H1 (cell line): ENCODE measurements at regions not wholly inside any gene's neighbourhood (a gene's known extent, or its start where the extent isn't known, plus 50 kb on each side); places are given as distances from the start of the nearest gene placed in this dataset.

Experiments used
- CBX5 ChIP-seq: fragments of 300-800, 300-1000 bp; sonication (generic); IDR thresholded peaks from 2 replicates; pipeline ENCODE4 v1.7.1; 2016; ENCODE audit warnings: antibody characterized with exemption, low read length, low read depth
- CHD2 ChIP-seq: IDR thresholded peaks from 2 replicates; pipeline ENCODE4 v1.6.1; 2012; ENCODE audit warnings: low read length, improper control_type of control experiment
- EZH2 ChIP-seq: fragments of 200-600 bp; sonication (generic); IDR thresholded peaks from 2 replicates; pipeline ENCODE4 v1.7.1; 2012; ENCODE audit warnings: low read depth, mild to moderate bottlenecking, moderate library complexity, low read length, inconsistent platforms; ENCODE audit not compliant: severe bottlenecking
- JUND ChIP-seq: IDR thresholded peaks from 2 replicates; pipeline ENCODE4 v1.6.1; 2011; ENCODE audit warnings: mild to moderate bottlenecking, improper control_type of control experiment, low read length
- POLR2A ChIP-seq, 2 experiments: IDR thresholded peaks; 1 replicate in 1 of 2; 2 replicates in 1 of 2; pipeline ENCODE4 v1.6.1; 2011; ENCODE audit warnings: low read depth in 2 of 2, low read length in 2 of 2, mild to moderate bottlenecking in 2 of 2; ENCODE audit errors: control extremely low read depth in 1 of 2
- RAD21 ChIP-seq, 2 experiments: IDR thresholded peaks in 1 of 2; conservative IDR thresholded peaks in 1 of 2; 2 replicates each; pipeline ENCODE4 v1.6.1; 2011; ENCODE audit warnings: low read depth in 2 of 2, low read length in 2 of 2, improper control_type of control experiment in 1 of 2, inconsistent platforms in 1 of 2, mild to moderate bottlenecking in 1 of 2, moderate library complexity in 1 of 2
- RNF2 ChIP-seq: fragments of 200-900, 300-1000 bp; sonication (generic); IDR thresholded peaks from 2 replicates; pipeline ENCODE4 v1.7.1; 2016; ENCODE audit warnings: borderline replicate concordance, low read depth, mild to moderate bottlenecking, antibody characterized with exemption, low read length; ENCODE audit not compliant: poor library complexity, severe bottlenecking; ENCODE audit errors: missing control alignments
- TAF1 ChIP-seq: IDR thresholded peaks from 2 replicates; pipeline ENCODE4 v1.6.1; 2011; ENCODE audit warnings: mild to moderate bottlenecking, low read depth, low read length
- ZNF274 ChIP-seq: IDR thresholded peaks from 2 replicates; pipeline ENCODE4 v1.7.0; 2012; ENCODE audit warnings: low read length, borderline replicate concordance; ENCODE audit errors: extremely low read depth
- TF ChIP-seq, protein P1 (sequence below), 3 experiments: IDR thresholded peaks; 1 replicate in 2 of 3; 2 replicates in 1 of 3; pipeline versions ENCODE4 v1.5.1 to v1.6.1; 2011; ENCODE audit warnings: low read length in 3 of 3, mild to moderate bottlenecking in 3 of 3, inconsistent platforms in 2 of 3, low read depth in 1 of 3, moderate library complexity in 1 of 3; ENCODE audit not compliant: insufficient read depth in 1 of 3; ENCODE audit errors: control extremely low read depth in 1 of 3
- TF ChIP-seq, protein P2 (sequence below): IDR thresholded peaks from 2 replicates; pipeline ENCODE4 v1.6.1; 2011; ENCODE audit warnings: low read length, improper control_type of control experiment

DNA sequence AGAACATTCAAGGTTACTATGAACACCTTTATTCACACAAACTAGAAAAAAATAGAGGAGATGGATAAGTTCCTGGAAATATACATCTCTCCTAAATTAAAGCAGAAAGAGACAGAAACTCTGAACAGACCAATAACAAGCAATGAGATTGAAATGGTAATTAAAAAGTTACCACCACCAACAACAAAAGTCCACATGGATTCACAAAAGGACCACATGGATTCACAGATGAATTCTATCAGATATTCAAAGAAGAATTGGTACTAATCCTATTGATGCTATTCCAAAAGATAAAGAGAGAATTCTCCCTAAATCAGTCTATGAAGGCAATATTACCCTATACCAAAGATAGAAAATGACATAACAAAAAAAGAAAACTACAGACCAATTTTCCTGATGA is 518.9 kb downstream of the PRDM9 start:
- TF ChIP-seq, protein P1, sequence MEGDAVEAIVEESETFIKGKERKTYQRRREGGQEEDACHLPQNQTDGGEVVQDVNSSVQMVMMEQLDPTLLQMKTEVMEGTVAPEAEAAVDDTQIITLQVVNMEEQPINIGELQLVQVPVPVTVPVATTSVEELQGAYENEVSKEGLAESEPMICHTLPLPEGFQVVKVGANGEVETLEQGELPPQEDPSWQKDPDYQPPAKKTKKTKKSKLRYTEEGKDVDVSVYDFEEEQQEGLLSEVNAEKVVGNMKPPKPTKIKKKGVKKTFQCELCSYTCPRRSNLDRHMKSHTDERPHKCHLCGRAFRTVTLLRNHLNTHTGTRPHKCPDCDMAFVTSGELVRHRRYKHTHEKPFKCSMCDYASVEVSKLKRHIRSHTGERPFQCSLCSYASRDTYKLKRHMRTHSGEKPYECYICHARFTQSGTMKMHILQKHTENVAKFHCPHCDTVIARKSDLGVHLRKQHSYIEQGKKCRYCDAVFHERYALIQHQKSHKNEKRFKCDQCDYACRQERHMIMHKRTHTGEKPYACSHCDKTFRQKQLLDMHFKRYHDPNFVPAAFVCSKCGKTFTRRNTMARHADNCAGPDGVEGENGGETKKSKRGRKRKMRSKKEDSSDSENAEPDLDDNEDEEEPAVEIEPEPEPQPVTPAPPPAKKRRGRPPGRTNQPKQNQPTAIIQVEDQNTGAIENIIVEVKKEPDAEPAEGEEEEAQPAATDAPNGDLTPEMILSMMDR (IDR thresholded peaks at IDR 0.05; ENCODE audit: control extremely low read depth in 1 of 3, insufficient read depth in 1 of 3, low read depth in 1 of 3, low read length in 3 of 3), result no peak
- TF ChIP-seq RAD21 (IDR thresholded peaks at IDR 0.05 in 1 of 2, conservative IDR thresholded peaks at IDR 0.05 in 1 of 2; ENCODE audit: low read depth in 2 of 2, low read length in 2 of 2) (no peak), CHD2 (no peak), JUND (no peak), ZNF274 (no peak), CBX5 (no peak), RNF2 (no peak), POLR2A (IDR thresholded peaks at IDR 0.05; ENCODE audit: control extremely low read depth in 1 of 2, low read depth in 2 of 2, low read length in 2 of 2) (no peak), EZH2 (no peak), TAF1 (no peak)
- TF ChIP-seq, protein P2, sequence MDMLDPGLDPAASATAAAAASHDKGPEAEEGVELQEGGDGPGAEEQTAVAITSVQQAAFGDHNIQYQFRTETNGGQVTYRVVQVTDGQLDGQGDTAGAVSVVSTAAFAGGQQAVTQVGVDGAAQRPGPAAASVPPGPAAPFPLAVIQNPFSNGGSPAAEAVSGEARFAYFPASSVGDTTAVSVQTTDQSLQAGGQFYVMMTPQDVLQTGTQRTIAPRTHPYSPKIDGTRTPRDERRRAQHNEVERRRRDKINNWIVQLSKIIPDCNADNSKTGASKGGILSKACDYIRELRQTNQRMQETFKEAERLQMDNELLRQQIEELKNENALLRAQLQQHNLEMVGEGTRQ, result no peak
